Heart left ventricle (tissue), 13 donors: ENCODE measurements at regions not wholly inside any gene's neighbourhood (a gene's known extent, or its start where the extent isn't known, plus 50 kb on each side); places are given as distances from the start of the nearest gene placed in this dataset.
"Not testable (repeated sequence)": the region's sequence is repeated elsewhere in the genome, so short reads cannot be mapped to it uniquely, and the experiment has no call there.

Experiments used
- POLR2A ChIP-seq, 2 donors: fragments of 450-650 bp; IDR thresholded peaks; one replicate each; pipeline ENCODE4 v1.6.1; 2017; ENCODE audit warnings: antibody characterized with exemption in 2 of 2, mild to moderate bottlenecking in 2 of 2, moderate library complexity in 2 of 2
- TF ChIP-seq, protein P1 (sequence below), 12 donors: fragments of 200-600 bp; sonication (generic) in 4 of 12; IDR thresholded peaks; one replicate each; pipeline versions ENCODE4 v1.5.0 to v1.8.0; 2018 to 2022; ENCODE audit warnings: antibody characterized with exemption in 12 of 12, mild to moderate bottlenecking in 5 of 12
- donor health status: ischemic (EF 13 %, LVEDD 7.1; RV severe dilation, severe dysfunction).
- donor health status: DM: no; HTN: yes; CAD: no.
- donor health status: DM: no; HTN: no; CAD: no.
- donor health status: ischemic (EF 25% LVEDD 6.9; RV normal size, moderate dysfunction).
- donor health status: ischemic (EF 25% LVEDD 5.7; RV mildly dilated, moderate dysfunction).
- donor health status: ischemic (EF 35%, LVEDD 5.7; RV mildly dilated, moderate dysfunction).
- donor health status: nonischemic (EF 11% LVEDD 7.7; RV severe dilation, severe dysfunction).
- donor health status: DM: yes; HTN: yes; CAD: no.
- donor health status: PGD.
- donor health status: ischemic (EF 29% LVEDD 5.4; RV normal size, mild dysfunction).
- donor health status: nonischemic (EF 23%, LVEDD 6.1; RV moderate dilation, normal function).

DNA sequence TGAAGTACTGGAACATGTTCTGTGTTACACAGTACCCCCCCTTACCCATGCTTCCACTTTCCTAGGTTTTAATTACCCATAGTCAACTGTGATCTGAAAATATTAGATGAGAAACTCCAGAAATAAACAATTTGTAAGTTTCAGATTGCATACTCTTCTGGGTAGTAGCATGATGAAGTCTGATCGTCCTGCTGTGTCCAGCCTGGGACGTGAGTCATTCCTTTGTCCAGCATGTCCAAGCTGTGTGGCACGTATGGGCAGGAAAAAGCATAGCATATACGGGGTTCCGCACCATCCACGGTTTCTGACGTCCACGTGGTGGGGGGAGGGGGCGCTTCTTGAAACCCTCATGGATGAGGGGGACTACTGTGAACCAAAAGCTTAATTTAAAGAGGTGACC lies 70.7 kb upstream of the CRYM start:
- TF ChIP-seq, protein P1, sequence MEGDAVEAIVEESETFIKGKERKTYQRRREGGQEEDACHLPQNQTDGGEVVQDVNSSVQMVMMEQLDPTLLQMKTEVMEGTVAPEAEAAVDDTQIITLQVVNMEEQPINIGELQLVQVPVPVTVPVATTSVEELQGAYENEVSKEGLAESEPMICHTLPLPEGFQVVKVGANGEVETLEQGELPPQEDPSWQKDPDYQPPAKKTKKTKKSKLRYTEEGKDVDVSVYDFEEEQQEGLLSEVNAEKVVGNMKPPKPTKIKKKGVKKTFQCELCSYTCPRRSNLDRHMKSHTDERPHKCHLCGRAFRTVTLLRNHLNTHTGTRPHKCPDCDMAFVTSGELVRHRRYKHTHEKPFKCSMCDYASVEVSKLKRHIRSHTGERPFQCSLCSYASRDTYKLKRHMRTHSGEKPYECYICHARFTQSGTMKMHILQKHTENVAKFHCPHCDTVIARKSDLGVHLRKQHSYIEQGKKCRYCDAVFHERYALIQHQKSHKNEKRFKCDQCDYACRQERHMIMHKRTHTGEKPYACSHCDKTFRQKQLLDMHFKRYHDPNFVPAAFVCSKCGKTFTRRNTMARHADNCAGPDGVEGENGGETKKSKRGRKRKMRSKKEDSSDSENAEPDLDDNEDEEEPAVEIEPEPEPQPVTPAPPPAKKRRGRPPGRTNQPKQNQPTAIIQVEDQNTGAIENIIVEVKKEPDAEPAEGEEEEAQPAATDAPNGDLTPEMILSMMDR (IDR thresholded peaks at IDR 0.05): not testable (repeated sequence)
- not testable (repeated sequence) for TF ChIP-seq POLR2A (IDR thresholded peaks at IDR 0.05)
